Ishikawa (cell line): ENCODE measurements at regions not wholly inside any gene's neighbourhood (a gene's known extent, or its start where the extent isn't known, plus 50 kb on each side); places are given as distances from the start of the nearest gene placed in this dataset.

Experiments
- CEBPB ChIP-seq: IDR thresholded peaks from 2 replicates; pipeline ENCODE4 v1.6.1; 2012
- CREB1 ChIP-seq: IDR thresholded peaks from 2 replicates; pipeline ENCODE4 v1.6.1; 2012; ENCODE audit warnings: low read depth
- EGR1 ChIP-seq: IDR thresholded peaks from 2 replicates; pipeline ENCODE4 v1.6.1; 2012
- EP300 ChIP-seq: IDR thresholded peaks from 2 replicates; pipeline ENCODE4 v1.6.1; 2012; ENCODE audit warnings: borderline replicate concordance
- FOXM1 ChIP-seq: IDR thresholded peaks from 2 replicates; pipeline ENCODE4 v1.6.1; 2012; ENCODE audit warnings: low read depth, borderline replicate concordance
- NFIC ChIP-seq: IDR thresholded peaks from 2 replicates; pipeline ENCODE4 v1.6.1; 2012
- RAD21 ChIP-seq: IDR thresholded peaks from 2 replicates; pipeline ENCODE4 v1.6.1; 2012; ENCODE audit warnings: low read depth
- TAF1 ChIP-seq: IDR thresholded peaks from 2 replicates; pipeline ENCODE4 v1.6.1; 2012; ENCODE audit warnings: low read depth, mild to moderate bottlenecking
- TCF12 ChIP-seq: IDR thresholded peaks from 2 replicates; pipeline ENCODE4 v1.6.1; 2012; ENCODE audit warnings: low read depth
- TEAD4 ChIP-seq: IDR thresholded peaks from 2 replicates; pipeline ENCODE4 v1.6.1; 2012
- YY1 ChIP-seq: IDR thresholded peaks from 2 replicates; pipeline ENCODE4 v1.6.1; 2012; ENCODE audit warnings: low read depth
- ZBTB7A ChIP-seq: IDR thresholded peaks from 2 replicates; pipeline ENCODE4 v1.6.1; 2012; ENCODE audit warnings: low read depth
- TF ChIP-seq, protein P1 (sequence below): IDR thresholded peaks from 2 replicates; pipeline ENCODE4 v1.6.1; 2012
- TF ChIP-seq, protein P2 (sequence below): IDR thresholded peaks from 2 replicates; pipeline ENCODE4 v1.6.1; 2012; ENCODE audit warnings: low read depth, mild to moderate bottlenecking
- TF ChIP-seq, protein P3 (sequence below): IDR thresholded peaks from 2 replicates; pipeline ENCODE4 v1.6.1; 2012

DNA sequence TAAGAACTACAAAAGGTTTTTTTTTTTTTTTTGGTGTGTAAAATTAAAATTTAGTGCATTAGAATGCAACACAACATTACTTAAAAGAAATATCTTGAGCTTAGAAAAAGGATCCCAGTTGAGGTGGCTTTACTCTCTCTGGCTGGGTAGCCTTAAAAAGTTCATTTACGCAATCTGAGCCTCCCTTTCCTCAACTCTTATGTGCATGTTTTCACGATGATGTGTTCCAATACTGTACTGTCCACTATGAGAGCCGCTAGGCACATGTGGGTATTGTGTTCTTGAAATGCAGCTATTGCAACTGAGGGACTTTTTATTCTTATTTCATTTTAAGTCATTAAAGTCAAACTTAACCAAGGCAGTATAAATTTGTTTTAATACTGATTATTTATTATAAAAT is 460.9 kb upstream of the SYT1 start:
- TF ChIP-seq, protein P1, sequence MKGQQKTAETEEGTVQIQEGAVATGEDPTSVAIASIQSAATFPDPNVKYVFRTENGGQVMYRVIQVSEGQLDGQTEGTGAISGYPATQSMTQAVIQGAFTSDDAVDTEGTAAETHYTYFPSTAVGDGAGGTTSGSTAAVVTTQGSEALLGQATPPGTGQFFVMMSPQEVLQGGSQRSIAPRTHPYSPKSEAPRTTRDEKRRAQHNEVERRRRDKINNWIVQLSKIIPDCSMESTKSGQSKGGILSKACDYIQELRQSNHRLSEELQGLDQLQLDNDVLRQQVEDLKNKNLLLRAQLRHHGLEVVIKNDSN: no peak
- TF ChIP-seq TCF12 (no peak), EGR1 (no peak), TEAD4 (no peak), EP300 (no peak), ZBTB7A (no peak), NFIC (no peak), TAF1 (no peak)
- TF ChIP-seq, protein P2, sequence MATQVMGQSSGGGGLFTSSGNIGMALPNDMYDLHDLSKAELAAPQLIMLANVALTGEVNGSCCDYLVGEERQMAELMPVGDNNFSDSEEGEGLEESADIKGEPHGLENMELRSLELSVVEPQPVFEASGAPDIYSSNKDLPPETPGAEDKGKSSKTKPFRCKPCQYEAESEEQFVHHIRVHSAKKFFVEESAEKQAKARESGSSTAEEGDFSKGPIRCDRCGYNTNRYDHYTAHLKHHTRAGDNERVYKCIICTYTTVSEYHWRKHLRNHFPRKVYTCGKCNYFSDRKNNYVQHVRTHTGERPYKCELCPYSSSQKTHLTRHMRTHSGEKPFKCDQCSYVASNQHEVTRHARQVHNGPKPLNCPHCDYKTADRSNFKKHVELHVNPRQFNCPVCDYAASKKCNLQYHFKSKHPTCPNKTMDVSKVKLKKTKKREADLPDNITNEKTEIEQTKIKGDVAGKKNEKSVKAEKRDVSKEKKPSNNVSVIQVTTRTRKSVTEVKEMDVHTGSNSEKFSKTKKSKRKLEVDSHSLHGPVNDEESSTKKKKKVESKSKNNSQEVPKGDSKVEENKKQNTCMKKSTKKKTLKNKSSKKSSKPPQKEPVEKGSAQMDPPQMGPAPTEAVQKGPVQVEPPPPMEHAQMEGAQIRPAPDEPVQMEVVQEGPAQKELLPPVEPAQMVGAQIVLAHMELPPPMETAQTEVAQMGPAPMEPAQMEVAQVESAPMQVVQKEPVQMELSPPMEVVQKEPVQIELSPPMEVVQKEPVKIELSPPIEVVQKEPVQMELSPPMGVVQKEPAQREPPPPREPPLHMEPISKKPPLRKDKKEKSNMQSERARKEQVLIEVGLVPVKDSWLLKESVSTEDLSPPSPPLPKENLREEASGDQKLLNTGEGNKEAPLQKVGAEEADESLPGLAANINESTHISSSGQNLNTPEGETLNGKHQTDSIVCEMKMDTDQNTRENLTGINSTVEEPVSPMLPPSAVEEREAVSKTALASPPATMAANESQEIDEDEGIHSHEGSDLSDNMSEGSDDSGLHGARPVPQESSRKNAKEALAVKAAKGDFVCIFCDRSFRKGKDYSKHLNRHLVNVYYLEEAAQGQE: no peak
- TF ChIP-seq, protein P3, sequence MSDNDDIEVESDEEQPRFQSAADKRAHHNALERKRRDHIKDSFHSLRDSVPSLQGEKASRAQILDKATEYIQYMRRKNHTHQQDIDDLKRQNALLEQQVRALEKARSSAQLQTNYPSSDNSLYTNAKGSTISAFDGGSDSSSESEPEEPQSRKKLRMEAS: no peak

DNA sequence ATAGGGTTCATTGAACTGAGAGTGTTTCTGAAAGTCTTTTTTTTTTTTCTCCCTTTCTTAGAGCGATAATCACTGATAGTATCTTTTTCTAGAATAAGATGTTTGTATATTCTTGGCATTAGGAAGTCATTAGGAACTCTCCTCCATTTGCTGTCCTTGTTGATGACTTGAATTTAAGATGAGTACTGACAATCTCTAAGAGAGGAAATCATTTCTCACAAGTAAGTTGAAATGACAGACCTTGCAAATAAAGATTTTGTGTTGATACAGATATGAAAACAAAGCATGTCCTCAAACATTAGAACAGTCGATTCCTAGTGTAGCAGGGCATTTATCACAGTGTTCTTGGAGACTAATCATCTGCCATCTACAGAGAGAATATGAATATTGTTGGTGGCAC is 458.4 kb upstream of the SYT1 start:
- TF ChIP-seq RAD21 (no peak), YY1 (no peak), TCF12 (no peak), TAF1 (no peak), ZBTB7A (no peak), CREB1 (no peak), EGR1 (no peak), TEAD4 (no peak), CEBPB (no peak), NFIC (no peak)
- TF ChIP-seq, protein P1: no peak
- TF ChIP-seq, protein P3: no peak
- TF ChIP-seq, protein P2: no peak

DNA sequence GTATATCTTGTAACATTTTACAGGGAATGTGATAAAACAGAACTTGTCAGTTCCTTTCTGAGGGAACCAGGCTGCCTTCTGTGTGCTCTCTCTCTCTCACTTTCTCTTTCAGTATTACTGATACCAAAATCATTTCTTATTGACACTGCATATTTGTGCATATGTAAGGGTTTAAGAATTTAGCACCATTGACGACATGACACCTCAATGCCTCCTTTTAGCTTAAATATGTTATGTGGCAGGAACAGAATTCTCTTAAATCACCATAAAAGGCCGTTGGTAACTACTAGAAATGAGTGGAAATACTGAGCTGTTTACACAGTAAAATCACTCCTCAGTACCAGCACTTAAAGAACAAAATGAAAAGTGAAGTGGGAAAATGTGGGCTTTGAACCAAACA is 457.7 kb upstream of the SYT1 start:
- TF ChIP-seq ZBTB7A (no peak), CREB1 (no peak), CEBPB (no peak), RAD21 (no peak), NFIC (no peak), TCF12 (no peak), TEAD4 (no peak), EGR1 (no peak), YY1 (no peak), EP300 (no peak)
- TF ChIP-seq, protein P2: no peak

DNA sequence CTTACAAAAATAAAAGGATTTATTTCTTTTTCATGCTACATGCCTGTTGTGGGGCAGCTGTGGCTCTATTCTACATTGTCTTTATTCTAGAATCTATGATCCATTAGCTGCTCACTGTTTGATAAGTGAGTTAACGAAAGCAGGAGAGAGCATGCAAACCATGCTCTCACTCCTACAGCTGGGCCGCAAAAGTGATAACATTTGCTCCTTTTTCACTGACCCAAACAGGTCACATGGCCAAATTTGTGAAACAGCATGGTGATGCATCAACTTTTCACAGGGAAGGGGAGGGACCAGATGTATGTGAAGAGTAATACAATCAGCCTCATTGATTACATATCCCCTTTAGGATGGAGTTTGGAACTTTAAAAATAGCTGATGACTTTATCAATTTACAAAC is 456.9 kb upstream of the SYT1 start:
- TF ChIP-seq ZBTB7A (no peak), YY1 (no peak), EP300 (no peak), EGR1 (no peak)

DNA sequence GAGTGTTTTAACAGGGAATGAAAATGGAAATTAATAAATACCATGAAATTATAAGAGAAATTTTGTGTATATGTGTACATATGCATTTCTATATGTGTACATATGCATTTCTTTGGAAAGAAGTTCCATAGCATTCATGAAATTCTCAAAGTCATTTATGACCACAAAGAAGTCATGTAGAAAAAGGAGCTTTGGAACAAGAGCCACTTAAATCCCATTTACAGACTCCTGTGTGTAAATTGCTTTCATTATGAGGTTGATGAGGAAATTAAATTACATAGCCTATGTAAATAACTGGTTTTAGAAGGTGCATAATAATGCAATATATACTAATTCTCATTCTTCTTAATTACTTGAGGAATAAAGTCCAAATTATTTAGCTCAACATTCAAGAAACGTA is 450.5 kb upstream of the SYT1 start:
- TF ChIP-seq, protein P3: no peak
- TF ChIP-seq FOXM1 (no peak), TCF12 (no peak), RAD21 (no peak), ZBTB7A (no peak), EGR1 (no peak), TEAD4 (no peak)
- TF ChIP-seq, protein P1: no peak
